Left cardiac atrium (tissue), 4 donors: ENCODE measurements at regions not wholly inside any gene's neighbourhood (a gene's known extent, or its start where the extent isn't known, plus 50 kb on each side); places are given as distances from the start of the nearest gene placed in this dataset.

Experiments used
- ATAC-seq, 2 donors: fragments of 200-7000 bp; cut with Tn5 transposase; one replicate each; pipeline ENCODE4 v1.9.1; 2020; ENCODE audit warnings: mild to moderate bottlenecking in 2 of 2, moderate library complexity in 2 of 2
- DNase-seq: peaks from one replicate; pipeline ENCODE4 v3.0.0-alpha.2; 2020
- intact Hi-C, 2 donors: fragments of 100-400 bp; cut with DNase I; formaldehyde crosslinking; loops; one replicate each; pipeline versions ENCODE4 v1.14.1 to v1.15.1; 2022 to 2023
- donor health status: DM: no; HTN: yes; CAD: no.
- donor health status: DM: no; HTN: yes; CAD: no; lungs with severe emphysema.
- donor health status: DM: yes; HTN: yes; CAD: no.
- donor health status: Dilated cardiomyopathy.

GRCh38 chr13:69580255-69580654, 527.4 kb upstream of the ATXN8OS start:
- ATAC-seq: no peak
- no peak for DNase-seq
- intact Hi-C loops: no loop called here

GRCh38 chr13:69579351-69579750, 528.3 kb upstream of the ATXN8OS start:
- ATAC-seq (no peak), DNase-seq (no peak)
- intact Hi-C loops: no loop called here

- no peak for ATAC-seq
- DNase-seq: no peak
- intact Hi-C loops: no loop called here
Observed at GRCh38 chr13:69571606-69572323, 535.9 kb upstream of the ATXN8OS start.

- intact Hi-C loops: no loop called here
- no peak for ATAC-seq
Observed at GRCh38 chr13:69567514-69567913, 540.1 kb upstream of the ATXN8OS start.

GRCh38 chr13:69566104-69566716, 541.4 kb upstream of the ATXN8OS start:
- ATAC-seq (no peak), DNase-seq (no peak)
- intact Hi-C loops: no loop called here

More at GRCh38 chr13:69567514-69567913, 540.1 kb upstream of the ATXN8OS start:
- DNase-seq: no peak

GRCh38 chr13:69565334-69565733, 542.3 kb upstream of the ATXN8OS start:
- DNase-seq (no peak), ATAC-seq (no peak)
- intact Hi-C loops: no loop called here

GRCh38 chr13:69556540-69557196, 551.0 kb upstream of the ATXN8OS start:
- intact Hi-C loops: no loop called here
- DNase-seq (no peak), ATAC-seq (no peak)

GRCh38 chr13:69553976-69554375, 553.6 kb upstream of the ATXN8OS start:
- intact Hi-C loops: no loop called here
- ATAC-seq: no peak
- no peak for DNase-seq

GRCh38 chr13:69551193-69551592, 556.4 kb upstream of the ATXN8OS start:
- ATAC-seq (no peak), DNase-seq (no peak)
- intact Hi-C loops: no loop called here

GRCh38 chr13:69547780-69548179, 559.8 kb upstream of the ATXN8OS start:
- intact Hi-C loops: no loop called here
- ATAC-seq: no peak
- no peak for DNase-seq

- DNase-seq (no peak), ATAC-seq (no peak)
- intact Hi-C loops: no loop called here
Observed at GRCh38 chr13:69545551-69545950, 562.1 kb upstream of the ATXN8OS start.

GRCh38 chr13:69524459-69525150, 583.0 kb upstream of the ATXN8OS start:
- intact Hi-C loops: no loop called here
- DNase-seq (no peak), ATAC-seq (no peak)

- no peak for DNase-seq
- ATAC-seq: no peak
- intact Hi-C loops: no loop called here
Observed at GRCh38 chr13:69496981-69497380, 610.6 kb upstream of the ATXN8OS start.

- intact Hi-C loops: no loop called here
- DNase-seq (no peak), ATAC-seq (no peak)
Observed at GRCh38 chr13:69495096-69495495, 612.5 kb upstream of the ATXN8OS start.

GRCh38 chr13:69487576-69487975, 620.0 kb upstream of the ATXN8OS start:
- intact Hi-C loops: no loop called here
- ATAC-seq (no peak), DNase-seq (no peak)

- intact Hi-C loops: no loop called here
- ATAC-seq: no peak
- DNase-seq: no peak
Observed at GRCh38 chr13:69485991-69486592, 621.5 kb upstream of the ATXN8OS start.

- intact Hi-C loops: no loop called here
- ATAC-seq: no peak
Observed at GRCh38 chr13:69477451-69477850, 630.2 kb upstream of the ATXN8OS start.

GRCh38 chr13:69474011-69474685, 633.5 kb upstream of the ATXN8OS start:
- ATAC-seq: no peak
- no peak for DNase-seq
- intact Hi-C loops: no loop called here

More at GRCh38 chr13:69477451-69477850, 630.2 kb upstream of the ATXN8OS start:
- no peak for DNase-seq

- DNase-seq (no peak), ATAC-seq (no peak)
- intact Hi-C loops: no loop called here
Observed at GRCh38 chr13:69468624-69469023, 639.0 kb upstream of the ATXN8OS start.
